ENCODE measurements at regions not wholly inside any gene's neighbourhood (a gene's known extent, or its start where the extent isn't known, plus 50 kb on each side); places are given as distances from the start of the nearest gene placed in this dataset.
"Not testable (repeated sequence)": the region's sequence is repeated elsewhere in the genome, so short reads cannot be mapped to it uniquely, and the experiment has no call there.

DNA sequence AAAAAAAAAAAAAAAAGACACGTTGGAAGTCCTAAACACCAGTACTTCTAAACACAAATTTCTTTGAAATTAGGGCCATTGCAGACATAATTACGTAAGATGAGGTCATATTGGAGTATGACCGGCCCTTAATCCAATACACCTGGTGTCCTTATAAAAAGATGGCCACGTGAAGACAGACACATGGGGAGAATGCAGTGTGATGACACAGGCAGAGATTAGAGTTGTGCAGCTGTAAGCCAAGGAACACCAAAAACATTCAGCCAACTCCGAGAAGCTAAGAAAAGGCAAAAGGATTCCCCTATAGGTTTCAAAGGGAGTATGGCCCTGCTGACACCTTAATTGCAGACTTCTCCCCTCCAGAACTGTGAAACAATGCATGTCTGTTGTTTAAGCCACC lies 379.0 kb upstream of the PDZRN3 start:
- DNase-seq (ENCODE audit: extremely low spot score, unreplicated experiment): no peak
- Mint-ChIP-seq H3K36me3 (ENCODE audit: unreplicated experiment) (no peaks in the 10 kb centered on the region), H3K9me3 (ENCODE audit: unreplicated experiment) (no peaks in the 10 kb centered on the region), H3K4me3 (ENCODE audit: unreplicated experiment) (no peak overlapping the region), H3K4me1 (ENCODE audit: unreplicated experiment) (peaks cover 9% of the 10 kb centered on the region), H3K27ac (ENCODE audit: unreplicated experiment) (no peak overlapping the region), H3K27me3 (ENCODE audit: unreplicated experiment) (peaks cover 6% of the 10 kb centered on the region)
- TF ChIP-seq, protein P1, sequence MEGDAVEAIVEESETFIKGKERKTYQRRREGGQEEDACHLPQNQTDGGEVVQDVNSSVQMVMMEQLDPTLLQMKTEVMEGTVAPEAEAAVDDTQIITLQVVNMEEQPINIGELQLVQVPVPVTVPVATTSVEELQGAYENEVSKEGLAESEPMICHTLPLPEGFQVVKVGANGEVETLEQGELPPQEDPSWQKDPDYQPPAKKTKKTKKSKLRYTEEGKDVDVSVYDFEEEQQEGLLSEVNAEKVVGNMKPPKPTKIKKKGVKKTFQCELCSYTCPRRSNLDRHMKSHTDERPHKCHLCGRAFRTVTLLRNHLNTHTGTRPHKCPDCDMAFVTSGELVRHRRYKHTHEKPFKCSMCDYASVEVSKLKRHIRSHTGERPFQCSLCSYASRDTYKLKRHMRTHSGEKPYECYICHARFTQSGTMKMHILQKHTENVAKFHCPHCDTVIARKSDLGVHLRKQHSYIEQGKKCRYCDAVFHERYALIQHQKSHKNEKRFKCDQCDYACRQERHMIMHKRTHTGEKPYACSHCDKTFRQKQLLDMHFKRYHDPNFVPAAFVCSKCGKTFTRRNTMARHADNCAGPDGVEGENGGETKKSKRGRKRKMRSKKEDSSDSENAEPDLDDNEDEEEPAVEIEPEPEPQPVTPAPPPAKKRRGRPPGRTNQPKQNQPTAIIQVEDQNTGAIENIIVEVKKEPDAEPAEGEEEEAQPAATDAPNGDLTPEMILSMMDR (IDR thresholded peaks at IDR 0.05): no peak

DNA sequence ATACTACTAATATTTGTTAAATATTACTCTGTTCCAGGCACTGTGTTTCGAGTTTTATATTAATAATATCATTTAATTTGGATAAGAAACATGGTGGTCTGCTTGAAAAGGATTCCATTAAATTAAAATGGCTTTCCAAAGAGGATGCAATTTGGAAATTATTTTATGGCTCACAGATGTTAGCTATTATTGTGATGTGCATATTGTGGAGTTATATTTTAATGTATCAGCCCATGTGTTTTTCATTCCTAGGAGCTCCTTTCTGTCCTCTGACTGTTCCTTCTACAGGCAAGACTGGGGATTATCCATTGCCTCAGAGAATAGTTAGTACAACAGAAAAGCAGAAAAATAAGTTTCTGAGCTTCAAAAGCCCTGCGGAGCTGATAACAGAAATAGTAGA lies 376.7 kb upstream of the PDZRN3 start:
- H3K4me1 Mint-ChIP-seq (ENCODE audit: unreplicated experiment): peaks cover 9% of the 10 kb centered on the region
- no peak overlapping the region for H3K4me3 Mint-ChIP-seq (ENCODE audit: unreplicated experiment)
- peaks cover 6% of the 10 kb centered on the region for H3K27me3 Mint-ChIP-seq (ENCODE audit: unreplicated experiment)

DNA sequence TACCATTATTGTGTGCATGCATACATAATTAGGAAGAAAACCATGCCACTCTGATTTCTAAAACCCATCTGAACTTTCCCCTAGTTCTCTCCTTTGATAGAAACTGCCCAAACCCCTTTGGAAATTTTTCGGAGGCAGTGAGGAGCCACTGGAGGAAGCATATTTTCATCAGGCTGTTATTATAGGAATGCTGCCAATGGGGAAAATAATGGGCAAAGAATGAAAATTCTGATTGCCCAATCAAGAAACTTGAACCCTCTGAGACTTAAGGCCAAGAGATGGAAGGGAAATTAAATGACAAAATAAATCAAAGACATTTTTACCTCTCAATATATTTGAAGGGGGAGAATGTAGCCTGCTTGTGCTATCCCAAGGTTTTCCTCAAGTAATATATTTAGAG lies 376.0 kb upstream of the PDZRN3 start:
- Mint-ChIP-seq H3K27me3 (ENCODE audit: unreplicated experiment) (no peaks in the 10 kb centered on the region), H3K4me1 (ENCODE audit: unreplicated experiment) (peaks cover 9% of the 10 kb centered on the region), H3K36me3 (ENCODE audit: unreplicated experiment) (no peaks in the 10 kb centered on the region), H3K4me3 (ENCODE audit: unreplicated experiment) (no peak overlapping the region), H3K9me3 (ENCODE audit: unreplicated experiment) (no peaks in the 10 kb centered on the region), H3K27ac (ENCODE audit: unreplicated experiment) (no peak overlapping the region)
- no peak for DNase-seq (ENCODE audit: extremely low spot score, unreplicated experiment)
- TF ChIP-seq, protein P1 (IDR thresholded peaks at IDR 0.05): no peak

More for the DNA sequence above, 376.7 kb upstream of the PDZRN3 start:
- no peak for DNase-seq (ENCODE audit: extremely low spot score, unreplicated experiment)
- Mint-ChIP-seq H3K9me3 (ENCODE audit: unreplicated experiment) (no peaks in the 10 kb centered on the region), H3K36me3 (ENCODE audit: unreplicated experiment) (no peaks in the 10 kb centered on the region), H3K27ac (ENCODE audit: unreplicated experiment) (no peak overlapping the region)
- TF ChIP-seq, protein P1 (IDR thresholded peaks at IDR 0.05): no peak

DNA sequence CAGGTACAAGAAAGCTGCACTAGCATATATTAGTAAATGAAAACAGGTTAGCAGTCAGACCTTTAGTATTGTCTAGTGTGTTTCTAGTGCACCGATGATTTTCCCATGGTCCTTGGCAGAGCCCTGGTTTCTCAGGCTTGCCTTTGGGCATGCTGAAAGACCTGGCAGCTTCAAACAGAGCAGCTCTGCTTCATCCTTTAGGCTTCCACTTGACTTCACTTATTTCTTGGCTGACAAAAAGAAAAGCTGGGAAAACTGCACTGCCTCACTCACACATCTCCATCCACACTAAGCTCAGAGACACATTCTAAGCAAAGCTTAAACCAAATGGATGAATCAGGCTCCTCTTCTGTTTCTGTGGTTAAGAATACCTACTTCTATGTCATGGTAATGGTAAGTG lies 374.8 kb upstream of the PDZRN3 start:
- H3K4me1 Mint-ChIP-seq (ENCODE audit: unreplicated experiment): peaks cover 9% of the 10 kb centered on the region
- H3K36me3 Mint-ChIP-seq (ENCODE audit: unreplicated experiment): no peaks in the 10 kb centered on the region
- TF ChIP-seq, protein P1 (IDR thresholded peaks at IDR 0.05): no peak
- no peaks in the 10 kb centered on the region for H3K9me3 Mint-ChIP-seq (ENCODE audit: unreplicated experiment)
- no peak overlapping the region for H3K4me3 Mint-ChIP-seq (ENCODE audit: unreplicated experiment)
- DNase-seq (ENCODE audit: extremely low spot score, unreplicated experiment): no peak
- no peak overlapping the region for H3K27ac Mint-ChIP-seq (ENCODE audit: unreplicated experiment)
- no peaks in the 10 kb centered on the region for H3K27me3 Mint-ChIP-seq (ENCODE audit: unreplicated experiment)

DNA sequence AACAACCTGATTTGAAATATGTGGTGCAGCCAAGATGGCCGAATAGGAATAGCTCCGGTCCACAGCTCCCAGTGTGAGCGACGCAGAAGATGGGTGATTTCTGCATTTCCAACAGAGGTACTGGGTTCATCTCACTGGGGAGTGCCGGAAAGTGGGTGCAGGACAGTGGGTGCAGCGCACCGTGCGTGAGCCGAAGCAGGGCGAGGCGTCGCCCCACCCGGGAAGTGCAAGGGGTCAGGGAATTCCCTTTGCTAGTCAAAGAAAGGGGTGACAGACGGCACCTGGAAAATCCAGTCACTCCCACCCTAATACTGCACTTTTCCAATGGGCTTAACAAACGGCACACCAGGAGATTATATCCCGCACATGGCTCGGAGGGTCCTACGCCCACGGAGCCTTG lies 365.9 kb upstream of the PDZRN3 start:
- not testable (repeated sequence) for H3K27me3 Mint-ChIP-seq (ENCODE audit: unreplicated experiment); H3K4me3 Mint-ChIP-seq (ENCODE audit: unreplicated experiment); DNase-seq (ENCODE audit: extremely low spot score, unreplicated experiment); H3K9me3 Mint-ChIP-seq (ENCODE audit: unreplicated experiment); H3K36me3 Mint-ChIP-seq (ENCODE audit: unreplicated experiment); H3K27ac Mint-ChIP-seq (ENCODE audit: unreplicated experiment); H3K4me1 Mint-ChIP-seq (ENCODE audit: unreplicated experiment)

DNA sequence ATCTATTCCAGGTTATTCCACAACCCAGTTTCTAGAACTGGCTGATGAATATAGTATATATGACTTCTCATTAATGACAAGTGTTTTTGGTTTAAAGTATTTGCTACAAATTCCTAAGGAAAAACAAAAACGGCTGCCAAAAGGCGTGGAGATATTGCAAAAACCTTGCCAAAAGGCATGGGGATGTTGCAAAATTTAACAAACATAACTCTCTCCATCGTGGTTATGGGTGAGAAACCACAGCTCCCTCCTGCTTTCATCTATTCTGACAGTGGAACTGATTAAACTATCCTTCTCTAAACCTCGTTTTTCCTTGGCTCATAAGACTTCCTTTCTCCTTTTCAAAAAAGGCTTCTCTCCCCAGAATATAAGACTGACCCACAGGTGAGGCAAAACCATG lies 342.0 kb upstream of the PDZRN3 start:
- H3K36me3 Mint-ChIP-seq (ENCODE audit: unreplicated experiment): no peaks in the 10 kb centered on the region
- H3K9me3 Mint-ChIP-seq (ENCODE audit: unreplicated experiment): no peaks in the 10 kb centered on the region
- peaks cover 13% of the 10 kb centered on the region for H3K27me3 Mint-ChIP-seq (ENCODE audit: unreplicated experiment)
- H3K4me3 Mint-ChIP-seq (ENCODE audit: unreplicated experiment): no peak overlapping the region
- TF ChIP-seq, protein P1 (IDR thresholded peaks at IDR 0.05): no peak
- DNase-seq (ENCODE audit: extremely low spot score, unreplicated experiment): no peak
- no peak overlapping the region for H3K27ac Mint-ChIP-seq (ENCODE audit: unreplicated experiment)
- H3K4me1 Mint-ChIP-seq (ENCODE audit: unreplicated experiment): no peaks in the 10 kb centered on the region

Data from osteocyte (in vitro differentiated cells).